GM12878 (cell line): ENCODE measurements at regions not wholly inside any gene's neighbourhood (a gene's known extent, or its start where the extent isn't known, plus 50 kb on each side); places are given as distances from the start of the nearest gene placed in this dataset.

Source experiments
- BHLHE40 ChIP-seq, 2 experiments: fragments of 450-650 bp in 1 of 2; IDR thresholded peaks; 2 replicates each; pipeline ENCODE4 v1.6.1; 2011 to 2017; ENCODE audit warnings: low read depth in 2 of 2, borderline replicate concordance in 1 of 2, improper control_type of control experiment in 1 of 2, low read length in 1 of 2, mild to moderate bottlenecking in 1 of 2
- EP300 ChIP-seq, 2 experiments: fragments of 150-350 bp in 1 of 2; IDR thresholded peaks; 2 replicates each; pipeline ENCODE4 v1.6.1; 2011 to 2012; ENCODE audit warnings: low read depth in 2 of 2, low read length in 2 of 2, borderline replicate concordance in 1 of 2, improper control_type of control experiment in 1 of 2, inconsistent platforms in 1 of 2; ENCODE audit not compliant: control insufficient read depth in 1 of 2
- JUNB ChIP-seq: IDR thresholded peaks from 2 replicates; pipeline ENCODE4 v1.6.1; 2016; ENCODE audit warnings: antibody characterized with exemption, mild to moderate bottlenecking
- NFIC ChIP-seq: IDR thresholded peaks from 2 replicates; pipeline ENCODE4 v1.6.1; 2012; ENCODE audit warnings: low read depth, mild to moderate bottlenecking, inconsistent platforms, low read length, moderate library complexity
- POLR2A ChIP-seq: IDR thresholded peaks from 2 replicates; pipeline ENCODE4 v1.6.1; 2011; ENCODE audit warnings: low read depth, mild to moderate bottlenecking, low read length
- SREBF2 ChIP-seq: IDR thresholded peaks from 2 replicates; pipeline ENCODE4 v1.6.1; 2012; ENCODE audit warnings: mild to moderate bottlenecking, low read length
- SRF ChIP-seq, 2 experiments: IDR thresholded peaks; 2 replicates each; pipeline ENCODE4 v1.6.1; 2011; ENCODE audit warnings: low read depth in 2 of 2, low read length in 2 of 2, mild to moderate bottlenecking in 1 of 2, moderate library complexity in 1 of 2
- ZNF274 ChIP-seq: IDR thresholded peaks from one replicate; pipeline ENCODE4 v1.8.0; 2011; ENCODE audit not compliant: insufficient read length, insufficient read depth
- TF ChIP-seq, protein P1 (sequence below), 3 experiments: IDR thresholded peaks in 2 of 3; conservative IDR thresholded peaks in 1 of 3; 2 replicates each; pipeline ENCODE4 v1.5.1; 2011; ENCODE audit warnings: low read depth in 3 of 3, low read length in 3 of 3, mild to moderate bottlenecking in 3 of 3, control low read depth in 2 of 3, moderate library complexity in 2 of 3, inconsistent platforms in 1 of 3, mixed read lengths in 1 of 3; ENCODE audit not compliant: control insufficient read depth in 2 of 3, insufficient read depth in 1 of 3; ENCODE audit errors: extremely low read depth in 1 of 3
- TF ChIP-seq, protein P2 (sequence below): IDR thresholded peaks from 2 replicates; pipeline ENCODE4 v1.6.1; 2011; ENCODE audit warnings: low read depth, mild to moderate bottlenecking, low read length, moderate library complexity, borderline replicate concordance; ENCODE audit errors: extremely low read depth

DNA sequence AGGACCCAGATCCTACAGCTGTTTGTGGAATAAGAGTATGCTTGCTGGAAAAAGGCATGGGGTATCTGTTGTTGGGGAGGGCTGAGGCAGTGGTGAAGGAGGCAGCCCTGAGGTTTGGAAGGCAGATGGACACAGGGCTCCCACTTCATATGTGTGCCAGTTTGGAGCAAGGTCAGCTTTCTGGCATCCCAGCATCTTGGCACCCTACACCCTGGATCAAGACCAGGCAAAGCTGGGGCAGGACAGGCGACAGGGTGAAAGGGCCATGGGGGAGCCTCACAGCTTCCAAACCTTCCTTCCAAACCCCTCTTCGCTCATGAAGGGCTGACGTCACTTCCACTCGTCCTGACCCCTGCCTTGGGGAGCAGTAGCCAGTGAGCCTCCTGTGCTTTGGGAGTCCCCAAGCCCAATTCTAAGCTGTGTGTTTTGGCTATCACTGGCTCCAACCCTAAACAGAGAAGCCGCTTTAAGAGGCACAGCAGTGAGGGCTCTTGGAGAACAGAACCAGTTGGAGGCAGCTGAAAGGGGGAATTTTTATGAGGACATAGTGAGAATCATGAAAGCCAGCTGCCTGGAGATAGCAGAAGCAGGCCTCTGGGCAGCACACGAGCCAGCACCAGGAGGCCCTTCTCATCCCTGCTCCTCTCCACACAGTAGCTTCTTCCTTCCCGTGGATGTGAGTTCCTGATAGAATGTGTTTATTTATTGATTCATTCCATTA is 448.6 kb upstream of the CDH4 start:
- TF ChIP-seq ZNF274 (no peak), JUNB (no peak), EP300 (IDR thresholded peaks at IDR 0.05; ENCODE audit: borderline replicate concordance in 1 of 2, control insufficient read depth in 1 of 2, low read depth in 2 of 2, low read length in 2 of 2) (no peak), NFIC (no peak), BHLHE40 (IDR thresholded peaks at IDR 0.05; ENCODE audit: borderline replicate concordance in 1 of 2, low read depth in 2 of 2, low read length in 1 of 2) (no peak), SREBF2 (no peak), SRF (IDR thresholded peaks at IDR 0.05; ENCODE audit: low read depth in 2 of 2, low read length in 2 of 2) (no peak), POLR2A (no peak)
- TF ChIP-seq, protein P1, sequence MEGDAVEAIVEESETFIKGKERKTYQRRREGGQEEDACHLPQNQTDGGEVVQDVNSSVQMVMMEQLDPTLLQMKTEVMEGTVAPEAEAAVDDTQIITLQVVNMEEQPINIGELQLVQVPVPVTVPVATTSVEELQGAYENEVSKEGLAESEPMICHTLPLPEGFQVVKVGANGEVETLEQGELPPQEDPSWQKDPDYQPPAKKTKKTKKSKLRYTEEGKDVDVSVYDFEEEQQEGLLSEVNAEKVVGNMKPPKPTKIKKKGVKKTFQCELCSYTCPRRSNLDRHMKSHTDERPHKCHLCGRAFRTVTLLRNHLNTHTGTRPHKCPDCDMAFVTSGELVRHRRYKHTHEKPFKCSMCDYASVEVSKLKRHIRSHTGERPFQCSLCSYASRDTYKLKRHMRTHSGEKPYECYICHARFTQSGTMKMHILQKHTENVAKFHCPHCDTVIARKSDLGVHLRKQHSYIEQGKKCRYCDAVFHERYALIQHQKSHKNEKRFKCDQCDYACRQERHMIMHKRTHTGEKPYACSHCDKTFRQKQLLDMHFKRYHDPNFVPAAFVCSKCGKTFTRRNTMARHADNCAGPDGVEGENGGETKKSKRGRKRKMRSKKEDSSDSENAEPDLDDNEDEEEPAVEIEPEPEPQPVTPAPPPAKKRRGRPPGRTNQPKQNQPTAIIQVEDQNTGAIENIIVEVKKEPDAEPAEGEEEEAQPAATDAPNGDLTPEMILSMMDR (IDR thresholded peaks at IDR 0.05 in 2 of 3, conservative IDR thresholded peaks at IDR 0.05 in 1 of 3; ENCODE audit: control insufficient read depth in 2 of 3, extremely low read depth in 1 of 3, insufficient read depth in 1 of 3, low read depth in 3 of 3, low read length in 3 of 3): no peak
- TF ChIP-seq, protein P2, sequence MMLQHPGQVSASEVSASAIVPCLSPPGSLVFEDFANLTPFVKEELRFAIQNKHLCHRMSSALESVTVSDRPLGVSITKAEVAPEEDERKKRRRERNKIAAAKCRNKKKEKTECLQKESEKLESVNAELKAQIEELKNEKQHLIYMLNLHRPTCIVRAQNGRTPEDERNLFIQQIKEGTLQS: no peak
